GM12864 (cell line): ENCODE measurements at regions not wholly inside any gene's neighbourhood (a gene's known extent, or its start where the extent isn't known, plus 50 kb on each side); places are given as distances from the start of the nearest gene placed in this dataset.
"Not testable (repeated sequence)": the region's sequence is repeated elsewhere in the genome, so short reads cannot be mapped to it uniquely, and the experiment has no call there.

ENCODE experiments used
- DNase-seq: peaks from one replicate; pipeline ENCODE4 v3.0.0-alpha.2; 2011; ENCODE audit warnings: low read depth
- H3K4me3 ChIP-seq: 2 replicates; pipeline ENCODE4 v1.5.1; 2011; ENCODE audit warnings: mild to moderate bottlenecking, low read depth, low read length, control low read depth
- CTCF ChIP-seq: IDR thresholded peaks from 2 replicates; pipeline ENCODE4 v1.5.1; 2011; ENCODE audit warnings: low read depth, mild to moderate bottlenecking, moderate library complexity, low read length, control low read depth, inconsistent platforms; ENCODE audit errors: missing control alignments

GRCh38 chr14:23750357-23750756 is 114.2 kb downstream of the DHRS2 start:
- no peak for DNase-seq
- TF ChIP-seq CTCF, result no peak
- no peak overlapping the region for H3K4me3 ChIP-seq

GRCh38 chr14:23751616-23752015 is 115.5 kb downstream of the DHRS2 start:
- no peak for TF ChIP-seq CTCF
- no peak overlapping the region for H3K4me3 ChIP-seq
- no peak for DNase-seq

- TF ChIP-seq CTCF, result no peak
- no peak for DNase-seq
Observed at GRCh38 chr14:23763394-23763793, 127.2 kb downstream of the DHRS2 start.

GRCh38 chr14:23766737-23767401 is 130.7 kb downstream of the DHRS2 start:
- no peak for DNase-seq
- no peak for TF ChIP-seq CTCF

More at GRCh38 chr14:23763394-23763793, 127.2 kb downstream of the DHRS2 start:
- no peak overlapping the region for H3K4me3 ChIP-seq

GRCh38 chr14:23769221-23769728 is 133.1 kb downstream of the DHRS2 start:
- DNase-seq, H3K4me3 ChIP-seq: not testable (repeated sequence)

More at GRCh38 chr14:23766737-23767401, 130.7 kb downstream of the DHRS2 start:
- no peak overlapping the region for H3K4me3 ChIP-seq

- no peak overlapping the region for H3K4me3 ChIP-seq
- no peak for DNase-seq
- TF ChIP-seq CTCF, result no peak
Observed at GRCh38 chr14:23773981-23774380, 137.8 kb downstream of the DHRS2 start.

GRCh38 chr14:23776296-23776695 is 140.1 kb downstream of the DHRS2 start:
- no peak for DNase-seq

More at GRCh38 chr14:23776296-23776695, 140.1 kb downstream of the DHRS2 start:
- H3K4me3 ChIP-seq, result no peak overlapping the region
- no peak for TF ChIP-seq CTCF
